ENCODE measurements at regions not wholly inside any gene's neighbourhood (a gene's known extent, or its start where the extent isn't known, plus 50 kb on each side); places are given as distances from the start of the nearest gene placed in this dataset.

DNA sequence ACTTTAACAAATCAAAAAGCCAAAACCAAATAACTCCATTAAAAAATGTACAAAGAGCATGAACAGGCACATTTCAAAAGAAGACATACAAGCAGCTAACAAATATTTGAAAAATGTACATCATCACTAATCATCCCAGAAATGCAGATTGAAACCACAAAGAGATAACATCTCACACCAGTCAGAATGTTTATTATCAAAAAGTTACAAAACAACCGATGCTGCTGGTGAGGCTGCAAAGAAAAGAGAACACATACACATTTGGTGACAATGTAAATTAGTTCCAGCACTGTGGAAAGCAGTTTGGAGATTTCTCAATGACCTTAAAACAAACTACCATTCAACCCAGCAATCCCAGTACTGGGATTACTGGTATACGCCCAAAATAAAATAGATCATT is 756.0 kb upstream of the PCDH20 start:
- no peak for TF ChIP-seq PAWR (CRISPR knock-in tag; IDR thresholded peaks at IDR 0.05; ENCODE audit: borderline replicate concordance)
- TF ChIP-seq, protein P1, sequence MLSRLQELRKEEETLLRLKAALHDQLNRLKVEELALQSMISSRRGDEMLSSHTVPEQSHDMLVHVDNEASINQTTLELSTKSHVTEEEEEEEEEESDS (CRISPR knock-in tag; IDR thresholded peaks at IDR 0.05; ENCODE audit: borderline replicate concordance), result no peak
- TF ChIP-seq, protein P2, sequence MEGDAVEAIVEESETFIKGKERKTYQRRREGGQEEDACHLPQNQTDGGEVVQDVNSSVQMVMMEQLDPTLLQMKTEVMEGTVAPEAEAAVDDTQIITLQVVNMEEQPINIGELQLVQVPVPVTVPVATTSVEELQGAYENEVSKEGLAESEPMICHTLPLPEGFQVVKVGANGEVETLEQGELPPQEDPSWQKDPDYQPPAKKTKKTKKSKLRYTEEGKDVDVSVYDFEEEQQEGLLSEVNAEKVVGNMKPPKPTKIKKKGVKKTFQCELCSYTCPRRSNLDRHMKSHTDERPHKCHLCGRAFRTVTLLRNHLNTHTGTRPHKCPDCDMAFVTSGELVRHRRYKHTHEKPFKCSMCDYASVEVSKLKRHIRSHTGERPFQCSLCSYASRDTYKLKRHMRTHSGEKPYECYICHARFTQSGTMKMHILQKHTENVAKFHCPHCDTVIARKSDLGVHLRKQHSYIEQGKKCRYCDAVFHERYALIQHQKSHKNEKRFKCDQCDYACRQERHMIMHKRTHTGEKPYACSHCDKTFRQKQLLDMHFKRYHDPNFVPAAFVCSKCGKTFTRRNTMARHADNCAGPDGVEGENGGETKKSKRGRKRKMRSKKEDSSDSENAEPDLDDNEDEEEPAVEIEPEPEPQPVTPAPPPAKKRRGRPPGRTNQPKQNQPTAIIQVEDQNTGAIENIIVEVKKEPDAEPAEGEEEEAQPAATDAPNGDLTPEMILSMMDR (CRISPR knock-in tag; IDR thresholded peaks at IDR 0.05), result no peak
- TF ChIP-seq, protein P3, sequence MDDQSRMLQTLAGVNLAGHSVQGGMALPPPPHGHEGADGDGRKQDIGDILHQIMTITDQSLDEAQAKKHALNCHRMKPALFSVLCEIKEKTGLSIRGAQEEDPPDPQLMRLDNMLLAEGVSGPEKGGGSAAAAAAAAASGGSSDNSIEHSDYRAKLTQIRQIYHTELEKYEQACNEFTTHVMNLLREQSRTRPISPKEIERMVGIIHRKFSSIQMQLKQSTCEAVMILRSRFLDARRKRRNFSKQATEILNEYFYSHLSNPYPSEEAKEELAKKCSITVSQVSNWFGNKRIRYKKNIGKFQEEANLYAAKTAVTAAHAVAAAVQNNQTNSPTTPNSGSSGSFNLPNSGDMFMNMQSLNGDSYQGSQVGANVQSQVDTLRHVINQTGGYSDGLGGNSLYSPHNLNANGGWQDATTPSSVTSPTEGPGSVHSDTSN (CRISPR knock-in tag; IDR thresholded peaks at IDR 0.05; ENCODE audit: borderline replicate concordance), result no peak
- no peak for TF ChIP-seq POLR2A (IDR thresholded peaks at IDR 0.05; ENCODE audit: insufficient read depth in 1 of 2, low read depth in 2 of 2, low read length in 2 of 2)
- no peak for TF ChIP-seq EP300 (IDR thresholded peaks at IDR 0.05; ENCODE audit: low read depth in 2 of 2, low read length in 2 of 2)
- no peak for TF ChIP-seq EP300 (CRISPR knock-in tag; IDR thresholded peaks at IDR 0.05; ENCODE audit: borderline replicate concordance)
- TF ChIP-seq ZNF317 (CRISPR knock-in tag; IDR thresholded peaks at IDR 0.05), result no peak
- no peak for TF ChIP-seq ZNF746 (CRISPR knock-in tag; IDR thresholded peaks at IDR 0.05)
- TF ChIP-seq, protein P4, sequence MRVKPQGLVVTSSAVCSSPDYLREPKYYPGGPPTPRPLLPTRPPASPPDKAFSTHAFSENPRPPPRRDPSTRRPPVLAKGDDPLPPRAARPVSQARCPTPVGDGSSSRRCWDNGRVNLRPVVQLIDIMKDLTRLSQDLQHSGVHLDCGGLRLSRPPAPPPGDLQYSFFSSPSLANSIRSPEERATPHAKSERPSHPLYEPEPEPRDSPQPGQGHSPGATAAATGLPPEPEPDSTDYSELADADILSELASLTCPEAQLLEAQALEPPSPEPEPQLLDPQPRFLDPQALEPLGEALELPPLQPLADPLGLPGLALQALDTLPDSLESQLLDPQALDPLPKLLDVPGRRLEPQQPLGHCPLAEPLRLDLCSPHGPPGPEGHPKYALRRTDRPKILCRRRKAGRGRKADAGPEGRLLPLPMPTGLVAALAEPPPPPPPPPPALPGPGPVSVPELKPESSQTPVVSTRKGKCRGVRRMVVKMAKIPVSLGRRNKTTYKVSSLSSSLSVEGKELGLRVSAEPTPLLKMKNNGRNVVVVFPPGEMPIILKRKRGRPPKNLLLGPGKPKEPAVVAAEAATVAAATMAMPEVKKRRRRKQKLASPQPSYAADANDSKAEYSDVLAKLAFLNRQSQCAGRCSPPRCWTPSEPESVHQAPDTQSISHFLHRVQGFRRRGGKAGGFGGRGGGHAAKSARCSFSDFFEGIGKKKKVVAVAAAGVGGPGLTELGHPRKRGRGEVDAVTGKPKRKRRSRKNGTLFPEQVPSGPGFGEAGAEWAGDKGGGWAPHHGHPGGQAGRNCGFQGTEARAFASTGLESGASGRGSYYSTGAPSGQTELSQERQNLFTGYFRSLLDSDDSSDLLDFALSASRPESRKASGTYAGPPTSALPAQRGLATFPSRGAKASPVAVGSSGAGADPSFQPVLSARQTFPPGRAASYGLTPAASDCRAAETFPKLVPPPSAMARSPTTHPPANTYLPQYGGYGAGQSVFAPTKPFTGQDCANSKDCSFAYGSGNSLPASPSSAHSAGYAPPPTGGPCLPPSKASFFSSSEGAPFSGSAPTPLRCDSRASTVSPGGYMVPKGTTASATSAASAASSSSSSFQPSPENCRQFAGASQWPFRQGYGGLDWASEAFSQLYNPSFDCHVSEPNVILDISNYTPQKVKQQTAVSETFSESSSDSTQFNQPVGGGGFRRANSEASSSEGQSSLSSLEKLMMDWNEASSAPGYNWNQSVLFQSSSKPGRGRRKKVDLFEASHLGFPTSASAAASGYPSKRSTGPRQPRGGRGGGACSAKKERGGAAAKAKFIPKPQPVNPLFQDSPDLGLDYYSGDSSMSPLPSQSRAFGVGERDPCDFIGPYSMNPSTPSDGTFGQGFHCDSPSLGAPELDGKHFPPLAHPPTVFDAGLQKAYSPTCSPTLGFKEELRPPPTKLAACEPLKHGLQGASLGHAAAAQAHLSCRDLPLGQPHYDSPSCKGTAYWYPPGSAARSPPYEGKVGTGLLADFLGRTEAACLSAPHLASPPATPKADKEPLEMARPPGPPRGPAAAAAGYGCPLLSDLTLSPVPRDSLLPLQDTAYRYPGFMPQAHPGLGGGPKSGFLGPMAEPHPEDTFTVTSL (CRISPR knock-in tag; IDR thresholded peaks at IDR 0.05; ENCODE audit: borderline replicate concordance), result no peak
- TF ChIP-seq, protein P5, sequence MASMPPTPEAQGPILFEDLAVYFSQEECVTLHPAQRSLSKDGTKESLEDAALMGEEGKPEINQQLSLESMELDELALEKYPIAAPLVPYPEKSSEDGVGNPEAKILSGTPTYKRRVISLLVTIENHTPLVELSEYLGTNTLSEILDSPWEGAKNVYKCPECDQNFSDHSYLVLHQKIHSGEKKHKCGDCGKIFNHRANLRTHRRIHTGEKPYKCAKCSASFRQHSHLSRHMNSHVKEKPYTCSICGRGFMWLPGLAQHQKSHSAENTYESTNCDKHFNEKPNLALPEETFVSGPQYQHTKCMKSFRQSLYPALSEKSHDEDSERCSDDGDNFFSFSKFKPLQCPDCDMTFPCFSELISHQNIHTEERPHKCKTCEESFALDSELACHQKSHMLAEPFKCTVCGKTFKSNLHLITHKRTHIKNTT (CRISPR knock-in tag; IDR thresholded peaks at IDR 0.05), result no peak
- no peak for TF ChIP-seq ZMAT3 (CRISPR knock-in tag; conservative IDR thresholded peaks at IDR 0.05)
- no peak for TF ChIP-seq CENPT (CRISPR knock-in tag; IDR thresholded peaks at IDR 0.05; ENCODE audit: low read depth)
- no peak for TF ChIP-seq SMAD3 (CRISPR knock-in tag; IDR thresholded peaks at IDR 0.05)
